Limb (tissue), 2 donors: ENCODE measurements at regions not wholly inside any gene's neighbourhood (a gene's known extent, or its start where the extent isn't known, plus 50 kb on each side); places are given as distances from the start of the nearest gene placed in this dataset.

Experiments
- DNase-seq, 2 donors: peaks; one replicate each; pipeline ENCODE4 v3.0.0-alpha.2; 2016; ENCODE audit errors: extremely low spot score in 2 of 2

- DNase-seq: no peak
These were observed 153.5 kb upstream of the IL12A start for GRCh38 chr3:159835126-159835525.

GRCh38 chr3:159837725-159838124, 150.9 kb upstream of the IL12A start:
- DNase-seq: no peak

GRCh38 chr3:159838938-159839337, 149.7 kb upstream of the IL12A start:
- DNase-seq: no peak

- DNase-seq: peak in 1 of 2 donors; percentile 82
These were observed 148.9 kb upstream of the IL12A start, which contains the start of gene SCHIP1 for GRCh38 chr3:159839561-159840379. Gene SCHIP1, plus strand, starts transcription at chr3:159839861.

- no peak for DNase-seq
These were observed 147.8 kb upstream of the IL12A start for GRCh38 chr3:159840703-159841299.

- DNase-seq: no peak
These were observed 146.9 kb upstream of the IL12A start for GRCh38 chr3:159841766-159842165.

- DNase-seq: no peak
These were observed 144.6 kb upstream of the IL12A start for GRCh38 chr3:159843840-159844730.

GRCh38 chr3:159844801-159845261, 143.8 kb upstream of the IL12A start:
- no peak for DNase-seq

GRCh38 chr3:159845737-159846136, 142.9 kb upstream of the IL12A start:
- DNase-seq: no peak

- no peak for DNase-seq
These were observed 142.4 kb upstream of the IL12A start for GRCh38 chr3:159846255-159846654.

GRCh38 chr3:159848348-159849118, 140.1 kb upstream of the IL12A start:
- no peak for DNase-seq

GRCh38 chr3:159850481-159850880, 138.2 kb upstream of the IL12A start:
- DNase-seq: no peak

- no peak for DNase-seq
These were observed 136.4 kb upstream of the IL12A start for GRCh38 chr3:159852266-159852665.

- peak in 1 of 2 donors; percentile 59 for DNase-seq
These were observed 135.7 kb upstream of the IL12A start for GRCh38 chr3:159852821-159853505.

GRCh38 chr3:159853506-159853864, 135.2 kb upstream of the IL12A start:
- no peak for DNase-seq

- DNase-seq: no peak
These were observed 134.0 kb upstream of the IL12A start for GRCh38 chr3:159854500-159855124.

- no peak for DNase-seq
These were observed 132.9 kb upstream of the IL12A start for GRCh38 chr3:159855599-159856346.

- peak in 1 of 2 donors; percentile 50 for DNase-seq
These were observed 132.0 kb upstream of the IL12A start for GRCh38 chr3:159856590-159857104.

GRCh38 chr3:159857840-159858239, 130.8 kb upstream of the IL12A start:
- DNase-seq: no peak
